ENCODE measurements at regions not wholly inside any gene's neighbourhood (a gene's known extent, or its start where the extent isn't known, plus 50 kb on each side); places are given as distances from the start of the nearest gene placed in this dataset.

- no peak for TF ChIP-seq PAF1 (CRISPR knock-in tag; IDR thresholded peaks at IDR 0.05)
- no peak for TF ChIP-seq CTCF (CRISPR knock-in tag; IDR thresholded peaks at IDR 0.05)
Observed at GRCh38 chr7:81170291-81170690, 251.4 kb upstream of the SEMA3C start.

All from HepG2 (cell line).